Sigmoid colon (tissue), 4 donors: ENCODE measurements at regions not wholly inside any gene's neighbourhood (a gene's known extent, or its start where the extent isn't known, plus 50 kb on each side); places are given as distances from the start of the nearest gene placed in this dataset.

Experiments used
- CTCF ChIP-seq, 4 experiments: fragments of 450-650 bp in 3 of 4; fragments of 200-600 bp in 1 of 4; IDR thresholded peaks; one replicate each; pipeline ENCODE4 v1.5.1; 2016 to 2019; ENCODE audit warnings: antibody characterized with exemption in 4 of 4, mild to moderate bottlenecking in 3 of 4, moderate library complexity in 2 of 4
- EP300 ChIP-seq, 4 donors: sonication (generic); formaldehyde crosslinking; IDR thresholded peaks; one replicate each; pipeline ENCODE4 v1.6.1; 2017; ENCODE audit warnings: antibody characterized with exemption in 4 of 4
- POLR2AphosphoS5 ChIP-seq, 4 donors: sonication (generic); formaldehyde crosslinking; IDR thresholded peaks; one replicate each; pipeline ENCODE4 v1.6.1; 2017; ENCODE audit warnings: antibody characterized with exemption in 4 of 4

GRCh38 chr18:47683774-47684173 is 246.7 kb downstream of the SMAD2 start:
- TF ChIP-seq CTCF (IDR thresholded peaks at IDR 0.05), result no peak
- TF ChIP-seq POLR2AphosphoS5 (IDR thresholded peaks at IDR 0.05), result no peak
- no peak for TF ChIP-seq EP300 (IDR thresholded peaks at IDR 0.05)
